HUES48 (cell line): ENCODE measurements at regions not wholly inside any gene's neighbourhood (a gene's known extent, or its start where the extent isn't known, plus 50 kb on each side); places are given as distances from the start of the nearest gene placed in this dataset.

Source experiments
- H3K27ac ChIP-seq: one replicate; pipeline ENCODE4 v1.7.0; 2013; ENCODE audit warnings: low read depth, low read length, inconsistent platforms
- H3K27me3 ChIP-seq: 2 replicates; pipeline ENCODE4 v1.6.1; 2013; ENCODE audit warnings: mild to moderate bottlenecking, low read length; ENCODE audit not compliant: control insufficient read depth, insufficient read depth
- H3K36me3 ChIP-seq: 2 replicates; pipeline ENCODE4 v1.6.1; 2013; ENCODE audit warnings: low read length; ENCODE audit not compliant: control insufficient read depth, insufficient read depth
- H3K4me1 ChIP-seq: 2 replicates; pipeline ENCODE4 v1.6.1; 2013; ENCODE audit warnings: mild to moderate bottlenecking, low read length; ENCODE audit not compliant: control insufficient read depth, insufficient read depth
- H3K4me3 ChIP-seq: 2 replicates; pipeline ENCODE4 v1.5.1; 2013; ENCODE audit warnings: mild to moderate bottlenecking, low read depth, low read length
- H3K9ac ChIP-seq: 2 replicates; pipeline ENCODE4 v1.6.1; 2013; ENCODE audit warnings: mild to moderate bottlenecking, low read depth, low read length, moderate library complexity
- H3K9me3 ChIP-seq: 2 replicates; pipeline ENCODE4 v1.6.1; 2013; ENCODE audit warnings: low read length; ENCODE audit not compliant: control insufficient read depth, insufficient read depth

GRCh38 chr11:119935349-119935925 is 202.5 kb downstream of the TRIM29 start:
- H3K27ac ChIP-seq: no peak overlapping the region
- H3K4me1 ChIP-seq: peaks cover 15% of the 10 kb centered on the region
- no peak overlapping the region for H3K9ac ChIP-seq
- no peaks in the 10 kb centered on the region for H3K9me3 ChIP-seq
- no peaks in the 10 kb centered on the region; the same call in 1 of the 2 replicates for H3K27me3 ChIP-seq
- H3K4me3 ChIP-seq: no peak overlapping the region
- no peaks in the 10 kb centered on the region for H3K36me3 ChIP-seq

DNA sequence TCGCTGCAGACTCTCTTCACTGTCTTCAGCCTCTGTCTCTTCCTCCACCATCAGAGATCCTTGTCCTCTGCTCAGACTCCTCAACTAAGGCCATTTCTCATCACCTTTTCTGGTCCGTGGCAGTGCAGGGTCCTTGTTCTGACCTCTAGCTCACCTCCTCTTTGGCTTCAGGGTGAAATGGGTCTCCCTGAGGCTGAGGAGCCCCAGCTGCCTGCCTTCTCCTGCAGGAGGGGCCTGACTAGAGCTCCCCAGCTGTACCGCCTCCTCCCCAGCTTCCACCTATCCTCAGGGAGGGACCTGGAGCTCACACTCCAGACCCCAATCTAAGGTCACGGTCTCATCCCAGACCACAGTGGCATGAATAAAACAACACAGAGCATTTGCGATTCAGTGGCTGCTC is 203.0 kb downstream of the TRIM29 start:
- Histone ChIP-seq H3K9ac (no peak overlapping the region), H3K27ac (no peak overlapping the region), H3K27me3 (no peaks in the 10 kb centered on the region; the same call in 1 of the 2 replicates)

GRCh38 chr11:119934267-119934666 is 203.6 kb downstream of the TRIM29 start:
- Histone ChIP-seq H3K4me3 (no peak overlapping the region), H3K9me3 (no peaks in the 10 kb centered on the region), H3K27ac (no peak overlapping the region), H3K36me3 (no peaks in the 10 kb centered on the region), H3K27me3 (no peaks in the 10 kb centered on the region; the same call in 1 of the 2 replicates), H3K9ac (no peak overlapping the region), H3K4me1 (peaks cover 15% of the 10 kb centered on the region)

More for the DNA sequence above, 203.0 kb downstream of the TRIM29 start:
- Histone ChIP-seq H3K36me3 (no peaks in the 10 kb centered on the region), H3K4me1 (peaks cover 15% of the 10 kb centered on the region), H3K9me3 (no peaks in the 10 kb centered on the region), H3K4me3 (no peak overlapping the region)

DNA sequence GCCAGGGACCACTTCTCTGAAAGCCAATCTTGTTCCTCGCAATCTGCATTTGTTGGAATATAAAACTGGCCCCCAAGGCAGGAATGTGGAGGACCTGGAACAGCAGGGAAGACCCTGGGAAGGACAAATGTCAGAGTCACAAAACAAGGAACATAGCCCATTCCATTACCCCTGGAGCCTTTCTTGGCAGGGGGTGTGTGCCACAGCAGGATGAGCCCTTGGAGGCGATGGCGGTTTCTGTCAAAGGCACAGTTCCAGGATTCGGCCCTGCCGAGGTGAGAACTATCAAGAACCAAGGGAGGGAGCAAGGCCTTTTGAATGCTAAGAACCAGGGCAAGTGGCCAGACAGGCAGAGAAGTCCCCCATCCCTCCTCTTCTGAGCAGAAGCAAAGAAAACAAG is 204.3 kb downstream of the TRIM29 start:
- no peaks in the 10 kb centered on the region for H3K27me3 ChIP-seq

GRCh38 chr11:119932828-119933562 is 204.0 kb upstream of the NECTIN1 start:
- H3K4me1 ChIP-seq: peaks cover 15% of the 10 kb centered on the region
- no peak overlapping the region for H3K27ac ChIP-seq
- no peaks in the 10 kb centered on the region for H3K27me3 ChIP-seq
- H3K9ac ChIP-seq: no peak overlapping the region
- no peak overlapping the region for H3K4me3 ChIP-seq
- no peaks in the 10 kb centered on the region for H3K9me3 ChIP-seq
- H3K36me3 ChIP-seq: no peaks in the 10 kb centered on the region

More for the DNA sequence above, 204.3 kb downstream of the TRIM29 start:
- no peaks in the 10 kb centered on the region for H3K9me3 ChIP-seq
- no peaks in the 10 kb centered on the region for H3K36me3 ChIP-seq
- H3K4me1 ChIP-seq: peaks cover 15% of the 10 kb centered on the region
- no peak overlapping the region for H3K27ac ChIP-seq
- H3K9ac ChIP-seq: no peak overlapping the region
- no peak overlapping the region for H3K4me3 ChIP-seq

- Histone ChIP-seq H3K36me3 (no peaks in the 10 kb centered on the region), H3K27ac (no peak overlapping the region), H3K9ac (no peak overlapping the region), H3K4me3 (no peak overlapping the region), H3K4me1 (no peaks in the 10 kb centered on the region), H3K9me3 (no peaks in the 10 kb centered on the region), H3K27me3 (no peaks in the 10 kb centered on the region)
Measured at GRCh38 chr11:119928047-119928446, 199.0 kb upstream of the NECTIN1 start.

- Histone ChIP-seq H3K9ac (no peak overlapping the region), H3K27ac (no peak overlapping the region), H3K27me3 (no peaks in the 10 kb centered on the region), H3K9me3 (no peaks in the 10 kb centered on the region), H3K4me3 (no peak overlapping the region), H3K4me1 (no peaks in the 10 kb centered on the region), H3K36me3 (no peaks in the 10 kb centered on the region)
Measured at GRCh38 chr11:119924017-119924416, 195.0 kb upstream of the NECTIN1 start.

- no peak overlapping the region for H3K4me3 ChIP-seq
- H3K9ac ChIP-seq: no peak overlapping the region
- no peaks in the 10 kb centered on the region for H3K27me3 ChIP-seq
- H3K9me3 ChIP-seq: no peaks in the 10 kb centered on the region
- no peaks in the 10 kb centered on the region for H3K4me1 ChIP-seq
- no peaks in the 10 kb centered on the region for H3K36me3 ChIP-seq
- no peak overlapping the region for H3K27ac ChIP-seq
Measured at GRCh38 chr11:119921571-119921970, 192.6 kb upstream of the NECTIN1 start.

DNA sequence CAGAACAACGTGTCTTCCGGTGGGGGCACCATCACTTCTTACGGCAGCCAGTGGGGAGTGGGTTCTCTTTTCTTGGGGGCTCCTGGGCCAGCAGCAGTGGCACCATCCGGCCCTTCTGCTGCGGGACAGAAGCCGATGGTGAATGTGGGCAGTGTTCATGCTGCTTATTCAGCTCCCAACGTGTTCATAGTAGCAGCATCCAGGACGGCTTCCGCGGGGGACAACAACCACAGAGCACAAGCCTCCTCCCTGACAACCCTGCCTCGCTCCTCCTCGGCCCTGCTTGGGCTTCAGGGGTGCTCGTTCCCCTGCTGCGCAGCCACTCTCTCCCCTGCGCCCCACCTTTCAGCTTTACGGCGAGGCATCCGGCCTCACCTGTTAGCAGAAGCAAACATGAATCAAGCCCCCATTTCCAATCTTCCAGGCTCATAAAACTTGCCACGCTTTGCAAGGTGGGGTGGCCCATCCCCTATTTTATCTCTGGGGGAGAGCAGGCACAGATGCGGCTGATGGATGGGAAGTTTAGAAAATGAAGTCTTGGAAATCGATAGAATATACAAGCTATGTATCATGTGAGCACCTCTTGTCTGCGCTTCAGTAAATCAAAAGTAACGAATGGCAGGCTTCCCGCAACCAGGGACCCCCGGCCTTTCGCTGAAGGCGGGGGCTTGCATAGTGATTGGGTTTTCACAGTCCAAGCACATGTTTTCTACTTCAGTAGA is 191.8 kb upstream of the NECTIN1 start:
- H3K27me3 ChIP-seq: no peaks in the 10 kb centered on the region
- no peak overlapping the region for H3K4me3 ChIP-seq
- no peaks in the 10 kb centered on the region for H3K36me3 ChIP-seq
- no peak overlapping the region for H3K27ac ChIP-seq
- H3K9me3 ChIP-seq: no peaks in the 10 kb centered on the region
- no peak overlapping the region for H3K9ac ChIP-seq
- H3K4me1 ChIP-seq: no peaks in the 10 kb centered on the region

DNA sequence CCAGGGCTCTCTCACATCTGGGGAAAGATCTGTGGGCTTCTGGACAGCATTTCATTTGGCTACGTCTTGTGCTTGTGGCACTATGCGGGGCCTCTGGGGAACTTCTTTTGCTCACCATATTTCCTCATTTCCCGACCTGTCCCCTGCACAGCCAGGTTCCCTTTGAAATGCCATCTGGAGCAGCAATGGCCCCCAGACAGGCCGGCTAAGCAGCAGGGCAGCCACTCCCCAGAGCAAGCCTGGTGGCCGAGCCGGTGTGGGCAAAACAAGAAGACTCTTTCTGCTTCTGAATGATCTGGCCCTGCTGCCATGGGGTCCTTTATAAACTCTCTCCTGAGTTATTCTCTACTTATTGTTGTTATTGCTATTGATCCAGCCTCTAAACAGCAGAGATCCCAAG is 190.7 kb upstream of the NECTIN1 start:
- H3K9me3 ChIP-seq: 0 out of 2 replicates have a peak, but pooled peaks cover 3% of the 10 kb centered on the region
- no peaks in the 10 kb centered on the region for H3K27me3 ChIP-seq
- no peak overlapping the region for H3K4me3 ChIP-seq
- no peak overlapping the region for H3K27ac ChIP-seq
- H3K4me1 ChIP-seq: no peaks in the 10 kb centered on the region
- H3K9ac ChIP-seq: no peak overlapping the region
- H3K36me3 ChIP-seq: no peaks in the 10 kb centered on the region

DNA sequence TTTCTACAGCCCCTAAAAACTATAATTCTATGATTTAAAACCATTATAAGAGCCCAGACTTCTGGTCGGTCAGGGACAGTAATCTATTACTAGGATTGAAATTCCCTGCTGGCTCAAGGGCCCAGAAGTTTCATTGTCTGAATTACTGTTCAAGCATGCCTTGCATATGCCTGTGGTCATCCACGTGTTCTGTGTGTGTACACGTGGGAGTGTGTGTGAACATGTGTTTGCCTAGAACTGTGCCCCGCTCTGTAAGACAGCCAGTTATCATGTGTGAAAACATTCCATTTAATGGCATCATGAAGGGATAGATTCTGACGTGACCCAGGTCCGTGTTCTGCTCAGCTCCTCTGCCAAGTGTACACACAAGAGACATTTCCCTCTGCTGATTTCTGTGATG is 189.3 kb upstream of the NECTIN1 start:
- Histone ChIP-seq H3K36me3 (no peaks in the 10 kb centered on the region), H3K27ac (no peak overlapping the region), H3K27me3 (no peaks in the 10 kb centered on the region), H3K4me3 (no peak overlapping the region), H3K9me3 (0 out of 2 replicates have a peak, but pooled peaks cover 3% of the 10 kb centered on the region), H3K9ac (no peak overlapping the region), H3K4me1 (no peaks in the 10 kb centered on the region)
